ENCODE measurements at regions not wholly inside any gene's neighbourhood (a gene's known extent, or its start where the extent isn't known, plus 50 kb on each side); places are given as distances from the start of the nearest gene placed in this dataset.

- ChIA-PET POLR2A (no interaction called here), CTCF (no interaction called here)
- TF ChIP-seq ZNF263 (CRISPR knock-in tag; IDR thresholded peaks at IDR 0.05; ENCODE audit: low read depth) (no peak), ATF3 (CRISPR knock-in tag; conservative IDR thresholded peaks at IDR 0.05) (no peak), ERG (CRISPR knock-in tag; IDR thresholded peaks at IDR 0.05) (no peak), NFE2L1 (CRISPR knock-in tag; IDR thresholded peaks at IDR 0.05) (no peak), MYBL2 (CRISPR knock-in tag; IDR thresholded peaks at IDR 0.05) (no peak), ZBTB43 (CRISPR knock-in tag; IDR thresholded peaks at IDR 0.05) (no peak), ATF2 (CRISPR knock-in tag; IDR thresholded peaks at IDR 0.05; ENCODE audit: borderline replicate concordance, low read depth) (no peak), ATF6 (CRISPR knock-in tag; IDR thresholded peaks at IDR 0.05) (no peak), JUN (CRISPR knock-in tag; IDR thresholded peaks at IDR 0.05) (no peak), NR1H2 (CRISPR knock-in tag; IDR thresholded peaks at IDR 0.05) (no peak), RELA (CRISPR knock-in tag; IDR thresholded peaks at IDR 0.05; ENCODE audit: borderline replicate concordance) (no peak), CTCF (IDR thresholded peaks at IDR 0.05) (no peak), FOXK1 (CRISPR knock-in tag; IDR thresholded peaks at IDR 0.05) (no peak)
- peaks cover 54% of the 10 kb centered on the region for H3K9me3 Mint-ChIP-seq
- H3K27ac Mint-ChIP-seq: no peak overlapping the region
- H3K27me3 Mint-ChIP-seq (ENCODE audit: low read depth): no peaks in the 10 kb centered on the region
- H3K36me3 Mint-ChIP-seq: no peaks in the 10 kb centered on the region
- no peaks in the 10 kb centered on the region for H3K4me1 Mint-ChIP-seq
- DNase-seq (ENCODE audit: low spot score): no peak
- H3K4me3 Mint-ChIP-seq: no peak overlapping the region
- ATAC-seq: no peak
Measured at GRCh38 chr4:122522944-122523343, 66.4 kb upstream of the IL2 start.

GRCh38 chr4:122517345-122517744, 60.8 kb upstream of the IL2 start:
- ATAC-seq: no peak
- ChIA-PET POLR2A (no interaction called here), CTCF (interaction anchor here (1.0 kb wide), 1 partner anchor 60 kb away, joined by 4 read pairs; no protein-coding TSS in a partner anchor)
- TF ChIP-seq FOXK1 (CRISPR knock-in tag; IDR thresholded peaks at IDR 0.05): no peak
- no peak for TF ChIP-seq SMAD4 (CRISPR knock-in tag; IDR thresholded peaks at IDR 0.05)
- no peak for TF ChIP-seq FOXJ3 (CRISPR knock-in tag; IDR thresholded peaks at IDR 0.05; ENCODE audit: borderline replicate concordance)
- TF ChIP-seq ZNF671 (CRISPR knock-in tag; IDR thresholded peaks at IDR 0.05): no peak
- no peak for TF ChIP-seq AFF4 (CRISPR knock-in tag; IDR thresholded peaks at IDR 0.05; ENCODE audit: borderline replicate concordance)
- no peak for TF ChIP-seq ELF4 (CRISPR knock-in tag; IDR thresholded peaks at IDR 0.05; ENCODE audit: low read depth)
- no peak for TF ChIP-seq ZNF232 (CRISPR knock-in tag; IDR thresholded peaks at IDR 0.05)
- TF ChIP-seq TEAD1 (CRISPR knock-in tag; IDR thresholded peaks at IDR 0.05): no peak
- no peak for TF ChIP-seq USF2 (CRISPR knock-in tag; IDR thresholded peaks at IDR 0.05)
- no peak for TF ChIP-seq ESRRA (CRISPR knock-in tag; IDR thresholded peaks at IDR 0.05; ENCODE audit: borderline replicate concordance)

More at GRCh38 chr4:122517345-122517744, 60.8 kb upstream of the IL2 start:
- DNase-seq (ENCODE audit: low spot score): no peak
- H3K27ac Mint-ChIP-seq: no peak overlapping the region
- H3K36me3 Mint-ChIP-seq: no peaks in the 10 kb centered on the region
- H3K4me3 Mint-ChIP-seq: no peak overlapping the region
- H3K4me1 Mint-ChIP-seq: no peaks in the 10 kb centered on the region
- H3K9me3 Mint-ChIP-seq: peaks cover 27% of the 10 kb centered on the region
- no peaks in the 10 kb centered on the region for H3K27me3 Mint-ChIP-seq (ENCODE audit: low read depth)

Measured in WTC11 (cell line).